Activated CD4-positive, alpha-beta T cell treated with anti-CD3 and anti-CD28 coated beads for 4 hours (primary cell): ENCODE measurements at regions not wholly inside any gene's neighbourhood (a gene's known extent, or its start where the extent isn't known, plus 50 kb on each side); places are given as distances from the start of the nearest gene placed in this dataset.

ENCODE experiments used
- DNase-seq, 2 donors: peaks; one replicate each; pipeline ENCODE4 v3.0.0-alpha.2; 2020

DNA sequence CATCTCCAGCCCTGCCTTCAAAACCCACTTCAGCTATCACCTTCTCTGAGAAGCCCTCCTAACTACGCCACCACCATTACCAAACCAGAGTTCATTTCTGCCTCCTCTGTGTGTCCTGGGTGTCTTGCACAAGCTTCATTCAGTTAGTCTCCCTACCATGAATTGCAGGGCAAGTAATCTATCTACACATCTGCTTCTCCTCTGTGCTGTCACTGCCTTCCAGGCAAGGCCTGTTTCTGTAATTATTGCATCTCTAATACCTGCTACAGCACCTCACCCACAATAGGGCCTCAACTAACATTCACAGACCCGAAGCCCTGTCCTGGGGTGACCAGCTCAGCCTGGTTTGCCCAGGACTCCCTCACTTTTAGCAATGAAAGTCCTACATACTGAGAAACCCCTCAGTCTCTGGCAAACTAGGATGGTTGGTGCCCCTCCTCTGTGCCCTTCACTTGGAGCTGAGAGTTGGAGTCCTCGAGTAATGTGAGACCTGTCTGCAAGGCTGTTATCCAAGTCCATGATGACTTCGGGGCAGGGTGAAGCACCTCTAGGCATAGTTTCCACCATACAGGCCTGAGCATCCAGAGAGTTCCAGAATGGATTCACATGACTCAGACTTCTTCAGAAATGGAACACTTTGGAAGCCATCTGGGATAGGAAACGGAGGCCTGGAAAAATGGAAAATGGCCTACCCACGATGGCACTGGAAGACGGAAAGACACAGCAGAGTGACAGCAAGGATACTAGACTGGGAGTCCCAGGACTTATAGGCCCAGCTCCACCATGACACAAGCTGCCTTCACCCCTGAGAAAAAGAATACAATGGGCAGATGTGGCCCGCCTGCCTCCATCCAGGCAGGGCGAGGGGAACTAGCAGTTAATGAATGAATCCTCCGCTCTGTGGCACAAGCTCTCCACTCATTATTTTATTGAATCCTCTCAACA lies 269.3 kb downstream of the BUD13 start:
- DNase-seq = no peak

DNA sequence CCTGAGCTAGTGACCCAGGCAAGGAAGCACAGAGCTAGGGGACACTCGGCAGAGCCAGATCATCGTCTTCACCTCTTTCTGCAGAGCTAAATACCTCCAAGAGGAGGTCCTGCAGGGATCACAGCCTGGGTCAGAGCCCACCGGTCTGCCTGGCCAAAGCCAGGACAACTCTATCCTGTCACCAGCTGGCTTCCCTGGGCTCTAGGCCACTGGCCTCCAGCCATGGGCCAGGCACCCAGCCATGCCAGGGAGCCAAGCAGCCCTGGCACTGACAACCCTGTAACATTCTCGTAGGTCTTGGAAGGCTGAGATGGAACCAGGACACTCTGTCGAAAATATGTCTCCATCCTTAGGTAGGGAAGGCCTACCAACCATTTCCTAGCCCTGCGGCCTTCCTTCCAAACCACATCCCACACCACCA lies 270.1 kb downstream of the BUD13 start:
- no peak for DNase-seq

GRCh38 chr11:116501728-116502127 lies 271.1 kb downstream of the BUD13 start:
- DNase-seq = no peak

GRCh38 chr11:116500947-116501602 lies 271.7 kb downstream of the BUD13 start:
- DNase-seq = no peak

GRCh38 chr11:116500026-116500946 lies 272.5 kb downstream of the BUD13 start:
- DNase-seq = no peak

- DNase-seq = peak in 1 of 2 donors; percentile 12
These were observed 273.3 kb downstream of the BUD13 start for GRCh38 chr11:116499396-116500003.

DNA sequence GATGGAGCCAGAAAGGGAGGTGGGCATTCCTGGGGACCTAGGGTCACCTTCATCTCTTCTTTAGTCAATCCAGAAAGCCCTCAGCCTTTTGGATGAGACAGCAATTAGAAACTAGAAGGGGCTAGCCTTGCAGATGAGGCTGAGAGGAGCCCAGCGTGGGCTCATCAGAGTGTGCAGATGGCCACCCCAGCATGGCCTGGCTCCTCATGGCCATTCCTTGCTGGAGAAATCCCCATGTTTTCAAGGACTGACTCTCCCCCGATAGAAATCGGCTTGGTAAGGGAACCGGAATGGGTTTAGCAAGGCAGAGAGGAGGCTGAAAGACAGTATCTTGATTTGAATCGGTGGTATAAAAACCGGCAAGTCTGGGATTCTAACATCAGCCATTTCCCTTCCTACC lies 274.6 kb downstream of the BUD13 start:
- DNase-seq = no peak

GRCh38 chr11:116492600-116492999 lies 280.2 kb downstream of the BUD13 start:
- no peak for DNase-seq

- DNase-seq = no peak
These were observed 283.9 kb downstream of the BUD13 start for GRCh38 chr11:116488836-116489389.

- no peak for DNase-seq
These were observed 287.4 kb downstream of the BUD13 start for GRCh38 chr11:116485425-116485824.

- no peak for DNase-seq
These were observed 290.1 kb downstream of the BUD13 start for GRCh38 chr11:116482716-116483115.

GRCh38 chr11:116481126-116481675 lies 291.6 kb downstream of the BUD13 start:
- no peak for DNase-seq

DNA sequence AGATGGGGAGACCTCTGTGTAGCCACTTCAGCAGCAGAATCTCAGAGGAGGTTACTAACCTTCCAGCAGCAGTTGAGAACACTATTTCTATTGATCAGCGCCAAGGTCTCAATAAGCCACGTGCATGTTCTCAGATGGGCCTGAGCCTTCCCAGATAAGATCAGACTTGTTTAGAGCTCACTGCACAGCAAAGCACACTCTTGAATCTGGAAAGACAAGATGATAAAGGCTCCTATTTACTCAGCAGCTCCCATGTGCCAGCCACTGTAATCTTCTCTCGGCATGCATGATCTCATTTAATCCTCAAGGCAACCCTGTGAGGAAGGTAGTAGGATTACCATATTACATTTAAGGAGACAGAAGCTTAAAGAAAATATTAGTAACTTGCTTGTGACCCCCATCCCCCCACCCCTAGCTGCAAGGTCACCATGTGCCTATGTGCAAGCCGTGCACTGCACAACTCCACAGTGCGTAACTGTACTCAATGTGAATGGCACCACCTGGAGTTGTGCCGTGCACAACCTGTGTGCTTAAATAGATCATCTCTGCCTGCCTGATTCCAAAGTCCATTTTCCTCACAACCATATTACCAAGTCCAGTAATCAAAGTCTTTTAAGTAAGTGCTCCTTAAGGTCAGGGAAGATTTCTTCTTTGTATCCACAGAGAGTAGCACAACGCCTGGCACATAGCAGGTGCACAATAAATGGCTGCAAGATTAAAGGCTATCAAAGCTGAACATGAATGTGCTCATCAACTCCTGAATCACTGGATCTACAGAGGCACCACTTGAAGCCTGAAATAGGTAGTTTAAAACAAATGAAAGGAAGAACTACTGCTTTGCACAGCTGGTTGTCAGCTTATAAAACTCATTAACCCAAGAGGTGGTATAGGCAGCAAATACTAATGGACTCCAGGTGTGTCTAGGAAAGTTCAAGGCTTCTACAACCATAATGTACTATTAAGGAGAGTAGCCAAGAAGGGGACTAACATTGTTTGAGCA lies 293.8 kb downstream of the BUD13 start:
- no peak for DNase-seq

GRCh38 chr11:116478205-116478604 lies 294.6 kb downstream of the BUD13 start:
- DNase-seq = no peak

- DNase-seq = no peak
These were observed 298.9 kb downstream of the BUD13 start for GRCh38 chr11:116473790-116474346.

DNA sequence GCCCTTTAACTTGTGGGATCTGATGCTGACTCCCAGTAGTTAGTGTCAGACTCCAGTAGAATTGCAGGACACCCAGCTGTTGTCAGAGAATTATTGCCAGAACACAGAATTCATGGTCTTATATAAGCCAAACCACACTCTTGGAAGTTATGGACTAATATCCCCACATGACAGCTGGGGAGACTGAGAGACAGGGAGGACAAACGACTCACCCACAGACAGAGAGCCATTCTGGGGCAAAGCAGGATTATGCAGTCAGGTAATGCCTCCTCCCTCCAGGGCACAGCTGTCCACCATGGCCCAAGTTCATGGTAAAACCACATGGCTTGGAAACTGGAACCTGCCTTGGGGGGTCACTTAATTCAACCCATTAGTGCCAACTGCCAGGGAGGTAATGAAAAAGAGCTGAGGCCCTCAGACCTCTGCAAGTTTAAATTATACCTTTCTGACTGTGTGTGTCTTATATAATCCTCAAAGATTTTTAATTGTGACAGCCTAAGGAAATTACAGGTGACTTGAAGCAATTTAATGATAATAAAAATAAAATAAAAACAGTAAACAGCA lies 299.5 kb downstream of the BUD13 start:
- DNase-seq = no peak

- no peak for DNase-seq
These were observed 300.1 kb downstream of the BUD13 start for GRCh38 chr11:116472651-116473050.

DNA sequence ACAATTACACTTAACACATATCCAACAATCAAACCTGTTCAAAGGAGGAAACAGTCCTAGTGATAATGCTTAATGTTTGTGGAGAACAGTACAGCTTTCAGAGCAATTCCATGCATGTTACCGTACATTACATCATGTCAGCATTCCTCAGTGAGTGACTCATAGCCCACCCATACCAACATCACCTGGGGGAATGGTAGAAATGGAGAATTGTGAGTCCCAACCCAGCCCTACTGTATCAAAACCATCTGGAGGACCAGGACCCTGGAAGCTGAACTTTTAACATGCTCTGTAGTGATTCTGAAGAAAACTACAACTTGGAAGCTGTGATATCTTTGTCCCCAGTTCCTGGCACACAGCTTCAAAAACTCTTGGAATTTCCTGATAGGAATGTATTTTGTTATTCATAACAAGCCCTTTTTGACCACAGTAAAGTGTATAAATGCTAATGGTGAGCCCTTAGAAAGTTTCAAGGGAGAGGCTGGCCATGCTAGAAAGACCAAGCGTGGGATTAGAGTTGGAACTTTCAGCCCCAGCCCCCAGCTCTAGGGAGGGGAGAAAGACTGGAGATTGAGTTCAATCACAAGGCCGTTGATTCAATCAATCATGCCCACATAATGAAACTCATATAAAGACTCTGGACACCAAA lies 301.1 kb downstream of the BUD13 start:
- DNase-seq = no peak

GRCh38 chr11:116468699-116469098 lies 304.1 kb downstream of the BUD13 start:
- DNase-seq = no peak
